B cell (primary cell): ENCODE measurements at regions not wholly inside any gene's neighbourhood (a gene's known extent, or its start where the extent isn't known, plus 50 kb on each side); places are given as distances from the start of the nearest gene placed in this dataset.
"Not testable (repeated sequence)": the region's sequence is repeated elsewhere in the genome, so short reads cannot be mapped to it uniquely, and the experiment has no call there.

Source experiments
- ATAC-seq: fragments of 200-7000 bp; cut with Tn5 transposase; one replicate; pipeline ENCODE4 v1.10.0; 2021; ENCODE audit warnings: low read depth, mild to moderate bottlenecking, moderate number of reproducible peaks, moderate library complexity
- CTCF ChIA-PET: fragments of 350-600 bp; sonication (Branson Sonifier 250); formaldehyde crosslinking; loops from one replicate; lab custom pipeline; 2021; ENCODE audit warnings: antibody characterized with exemption, inconsistent platforms; lab: Charles Lee
- POLR2A ChIA-PET: fragments of 350-600 bp; sonication (Branson Sonifier 250); formaldehyde crosslinking; loops from one replicate; lab custom pipeline; 2021; ENCODE audit warnings: antibody characterized with exemption; lab: Charles Lee
- DNase-seq: peaks from one replicate; pipeline ENCODE4 v3.0.0; 2013
- H2AFZ ChIP-seq: 2 replicates; pipeline ENCODE4 v1.6.1; 2012; ENCODE audit warnings: mild to moderate bottlenecking, low read depth, low read length; ENCODE audit not compliant: insufficient read depth, poor library complexity, severe bottlenecking
- H3K27ac ChIP-seq, 2 donors: 1 replicate in 1 of 2; 2 replicates in 1 of 2; pipeline ENCODE4 v1.5.1; 2012 to 2013; ENCODE audit warnings: low read length in 2 of 2, mild to moderate bottlenecking in 2 of 2, moderate library complexity in 1 of 2
- H3K27me3 ChIP-seq, 4 experiments: fragments of 200-600 bp in 1 of 4; sonication (generic) in 1 of 4; replicated peaks in 1 of 4; 1 replicate in 2 of 4; 2 replicates in 2 of 4; pipeline versions ENCODE4 v1.6.1 to v1.7.0; 2013 to 2016; ENCODE audit warnings: low read length in 3 of 4, mild to moderate bottlenecking in 2 of 4, mixed read lengths in 1 of 4, moderate library complexity in 1 of 4; ENCODE audit not compliant: insufficient read depth in 4 of 4, control insufficient read depth in 3 of 4; ENCODE audit errors: control extremely low read depth in 1 of 4
- H3K36me3 ChIP-seq, 2 experiments: replicated peaks in 1 of 2; 1 replicate in 1 of 2; 2 replicates in 1 of 2; pipeline versions ENCODE4 v1.6.1 to v1.7.1; 2013; ENCODE audit warnings: low read length in 1 of 2; ENCODE audit not compliant: insufficient read depth in 2 of 2, control insufficient read depth in 1 of 2; ENCODE audit errors: control extremely low read depth in 1 of 2, extremely low read depth in 1 of 2
- H3K4me1 ChIP-seq, 2 donors: fragments of 200-600 bp in 1 of 2; sonication (generic) in 1 of 2; 1 replicate in 1 of 2; 2 replicates in 1 of 2; pipeline versions ENCODE4 v1.5.1 to v1.6.1; 2013 to 2017; ENCODE audit warnings: low read length in 2 of 2; ENCODE audit not compliant: control insufficient read depth in 2 of 2, insufficient read depth in 2 of 2
- H3K4me2 ChIP-seq: replicated peaks from 2 replicates; pipeline ENCODE3; 2012; ENCODE audit warnings: mild to moderate bottlenecking, low read depth, low read length; ENCODE audit not compliant: poor library complexity, severe bottlenecking
- H3K4me3 ChIP-seq, 5 experiments: fragments of 200-600 bp in 1 of 5; sonication (generic) in 1 of 5; 1 replicate in 3 of 5; 2 replicates in 2 of 5; pipeline versions ENCODE4 v1.5.1 to v1.7.0; 2011 to 2016; ENCODE audit warnings: low read length in 4 of 5, mild to moderate bottlenecking in 4 of 5, low read depth in 2 of 5, control low read depth in 1 of 5, moderate library complexity in 1 of 5; ENCODE audit not compliant: insufficient read depth in 1 of 5; ENCODE audit errors: control extremely low read depth in 1 of 5, extremely low read depth in 1 of 5
- H3K79me2 ChIP-seq: fragments of 200-600 bp; sonication (generic); one replicate; pipeline ENCODE4 v1.6.0; 2016; ENCODE audit warnings: low read length; ENCODE audit not compliant: control insufficient read depth, insufficient read depth
- H3K9ac ChIP-seq: fragments of 200-600 bp; sonication (generic); 2 replicates; pipeline ENCODE4 v1.6.1; 2017; ENCODE audit warnings: mild to moderate bottlenecking, low read length, moderate library complexity
- H3K9me3 ChIP-seq, 3 donors: one replicate each; pipeline versions ENCODE4 v1.6.1 to v1.7.1; 2013; ENCODE audit warnings: low read length in 2 of 3; ENCODE audit not compliant: control insufficient read depth in 2 of 3, insufficient read depth in 1 of 3; ENCODE audit errors: control extremely low read depth in 1 of 3
- H4K20me1 ChIP-seq: 2 replicates; pipeline ENCODE4 v1.6.0; 2012; ENCODE audit warnings: mild to moderate bottlenecking, low read length; ENCODE audit not compliant: insufficient read depth, control insufficient read depth, poor library complexity, severe bottlenecking
- H3K27ac Mint-ChIP-seq: one replicate; pipeline ENCODE4 v1.8.0; 2021; ENCODE audit warnings: mixed read lengths
- H3K27me3 Mint-ChIP-seq: one replicate; pipeline ENCODE4 v1.8.0; 2021; ENCODE audit warnings: mixed read lengths
- H3K4me1 Mint-ChIP-seq: one replicate; pipeline ENCODE4 v1.8.0; 2021; ENCODE audit warnings: mixed read lengths
- H3K4me3 Mint-ChIP-seq: one replicate; pipeline ENCODE4 v1.8.0; 2021; ENCODE audit warnings: mixed read lengths
- H3K9me3 Mint-ChIP-seq: one replicate; pipeline ENCODE4 v1.8.0; 2022; ENCODE audit warnings: mixed read lengths; ENCODE audit not compliant: insufficient read depth
- EZH2 ChIP-seq: IDR thresholded peaks from 2 replicates; pipeline ENCODE4 v1.6.1; 2012; ENCODE audit warnings: borderline replicate concordance, low read depth, mild to moderate bottlenecking, moderate library complexity, low read length; ENCODE audit not compliant: insufficient read depth, poor library complexity, severe bottlenecking
- WGBS: methylation state at CpG from one replicate; pipeline ENCODE4 v1.1.5; 2013; ENCODE audit warnings: missing lambda C conversion rate; ENCODE audit not compliant: insufficient coverage; 5-methylcytosine and 5-hydroxymethylcytosine counted together
- intact Hi-C: fragments of 100-400 bp; cut with micrococcal nuclease; formaldehyde crosslinking; loops from one replicate; pipeline ENCODE4 v1.10.0; 2022
- TF ChIP-seq, protein P1 (sequence below): fragments of 200-600 bp; IDR thresholded peaks from one replicate; pipeline ENCODE4 v1.8.0; 2022; ENCODE audit warnings: antibody characterized with exemption, mild to moderate bottlenecking

DNA sequence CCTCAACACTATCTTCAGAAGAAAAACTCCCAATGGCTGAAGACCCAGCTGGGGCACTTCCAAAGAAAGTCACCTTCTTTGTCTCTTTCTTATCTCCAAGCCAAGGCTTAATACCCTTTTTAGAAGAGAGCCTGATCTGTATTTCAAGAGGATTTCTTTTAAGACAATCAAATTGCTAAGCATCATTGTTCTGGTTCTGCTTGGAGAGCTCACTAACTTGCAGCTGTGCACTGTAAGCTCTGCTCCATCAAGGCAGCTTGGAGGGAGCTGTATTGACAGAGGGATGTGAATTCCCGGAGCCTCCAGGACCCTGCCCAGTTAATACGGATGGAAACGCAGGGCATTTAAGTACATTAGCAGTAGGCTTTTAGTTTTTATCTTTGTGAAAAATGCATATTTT lies 253.1 kb downstream of the TDRD15 start:
- no peak for TF ChIP-seq EZH2
- TF ChIP-seq, protein P1, sequence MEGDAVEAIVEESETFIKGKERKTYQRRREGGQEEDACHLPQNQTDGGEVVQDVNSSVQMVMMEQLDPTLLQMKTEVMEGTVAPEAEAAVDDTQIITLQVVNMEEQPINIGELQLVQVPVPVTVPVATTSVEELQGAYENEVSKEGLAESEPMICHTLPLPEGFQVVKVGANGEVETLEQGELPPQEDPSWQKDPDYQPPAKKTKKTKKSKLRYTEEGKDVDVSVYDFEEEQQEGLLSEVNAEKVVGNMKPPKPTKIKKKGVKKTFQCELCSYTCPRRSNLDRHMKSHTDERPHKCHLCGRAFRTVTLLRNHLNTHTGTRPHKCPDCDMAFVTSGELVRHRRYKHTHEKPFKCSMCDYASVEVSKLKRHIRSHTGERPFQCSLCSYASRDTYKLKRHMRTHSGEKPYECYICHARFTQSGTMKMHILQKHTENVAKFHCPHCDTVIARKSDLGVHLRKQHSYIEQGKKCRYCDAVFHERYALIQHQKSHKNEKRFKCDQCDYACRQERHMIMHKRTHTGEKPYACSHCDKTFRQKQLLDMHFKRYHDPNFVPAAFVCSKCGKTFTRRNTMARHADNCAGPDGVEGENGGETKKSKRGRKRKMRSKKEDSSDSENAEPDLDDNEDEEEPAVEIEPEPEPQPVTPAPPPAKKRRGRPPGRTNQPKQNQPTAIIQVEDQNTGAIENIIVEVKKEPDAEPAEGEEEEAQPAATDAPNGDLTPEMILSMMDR: no peak
- Histone ChIP-seq H3K27ac (no peak overlapping the region), H3K9me3 (peaks cover 0 to 3% (median 0%) of the 10 kb centered on the region in 3 donors), H3K4me3 (no peak overlapping the region), H4K20me1 (no peaks in the 10 kb centered on the region), H3K9ac (no peak overlapping the region), H3K4me1 (no peaks in the 10 kb centered on the region), H3K79me2 (no peaks in the 10 kb centered on the region), H2AFZ (no peak overlapping the region), H3K36me3 (no peaks in the 10 kb centered on the region), H3K4me2 (no peak overlapping the region), H3K27me3 (no peaks in the 10 kb centered on the region)
- Mint-ChIP-seq H3K4me3 (no peak overlapping the region), H3K27me3 (peaks cover 5% of the 10 kb centered on the region), H3K9me3 (no peaks in the 10 kb centered on the region), H3K27ac (no peak overlapping the region), H3K4me1 (no peaks in the 10 kb centered on the region)
- WGBS: 71% methylated on average over 1 of the region's 3 CpGs
- intact Hi-C loops: no loop called here
- POLR2A ChIA-PET: no interaction called here
- CTCF ChIA-PET: no interaction called here
- DNase-seq: no peak
- no peak for ATAC-seq

DNA sequence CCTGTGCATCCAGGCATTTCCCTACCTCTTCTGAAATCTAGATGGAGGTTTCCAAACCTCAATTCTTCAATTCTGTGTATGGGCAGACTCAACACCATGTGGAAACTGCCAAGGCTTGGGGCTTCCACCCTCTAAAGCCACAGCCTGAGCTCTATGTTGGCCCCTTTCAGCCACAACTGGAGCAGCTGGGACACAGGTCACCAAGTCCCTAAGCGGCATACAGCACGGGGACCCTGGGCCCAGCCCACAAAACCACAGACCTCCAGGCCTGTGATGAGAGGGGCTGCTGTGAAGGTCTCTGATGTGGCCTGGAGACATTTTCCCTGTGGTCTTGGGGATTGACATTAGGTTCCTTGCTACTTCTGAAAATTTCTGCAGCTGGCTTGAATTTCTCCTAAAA lies 255.4 kb downstream of the TDRD15 start:
- no peaks in the 10 kb centered on the region for H4K20me1 ChIP-seq
- H3K4me2 ChIP-seq: no peak overlapping the region
- peaks cover 5% of the 10 kb centered on the region for H3K27me3 Mint-ChIP-seq
- H3K4me1 Mint-ChIP-seq: no peaks in the 10 kb centered on the region
- no peak for DNase-seq
- H3K9ac ChIP-seq: no peak overlapping the region
- no peak overlapping the region for H2AFZ ChIP-seq
- H3K27me3 ChIP-seq: no peaks in the 10 kb centered on the region
- H3K4me3 ChIP-seq: no peak overlapping the region
- H3K4me1 ChIP-seq: no peaks in the 10 kb centered on the region
- H3K4me3 Mint-ChIP-seq: no peak overlapping the region
- H3K27ac ChIP-seq: no peak overlapping the region
- ATAC-seq: no peak
- intact Hi-C loops: no loop called here
- ChIA-PET CTCF (no interaction called here), POLR2A (no interaction called here)
- no peaks in the 10 kb centered on the region for H3K79me2 ChIP-seq
- peaks cover 0 to 3% (median 0%) of the 10 kb centered on the region in 3 donors for H3K9me3 ChIP-seq
- no CpG with 5 or more reads among the region's 2 CpGs for WGBS
- no peaks in the 10 kb centered on the region for H3K9me3 Mint-ChIP-seq
- TF ChIP-seq, protein P1: no peak
- no peak for TF ChIP-seq EZH2
- no peaks in the 10 kb centered on the region for H3K36me3 ChIP-seq
- no peak overlapping the region for H3K27ac Mint-ChIP-seq

- H3K27ac ChIP-seq, H3K9me3 Mint-ChIP-seq, H3K79me2 ChIP-seq, CTCF ChIA-PET, H3K27ac Mint-ChIP-seq, H3K4me1 ChIP-seq, H2AFZ ChIP-seq, POLR2A ChIA-PET, H3K4me1 Mint-ChIP-seq, DNase-seq, H3K27me3 ChIP-seq, H3K9me3 ChIP-seq, H3K4me2 ChIP-seq, H3K4me3 ChIP-seq, H3K27me3 Mint-ChIP-seq, H3K36me3 ChIP-seq, H3K9ac ChIP-seq, H4K20me1 ChIP-seq, ATAC-seq, intact Hi-C loops, H3K4me3 Mint-ChIP-seq: not testable (repeated sequence)
- WGBS: 86% methylated on average over 2 of the region's 2 CpGs
Measured at GRCh38 chr2:21379668-21380067, 255.9 kb downstream of the TDRD15 start.
